SIG-M5 (cell line): ENCODE measurements at regions not wholly inside any gene's neighbourhood (a gene's known extent, or its start where the extent isn't known, plus 50 kb on each side); places are given as distances from the start of the nearest gene placed in this dataset.
"Not testable (repeated sequence)": the region's sequence is repeated elsewhere in the genome, so short reads cannot be mapped to it uniquely, and the experiment has no call there.

Experiments
- DNase-seq: peaks from one replicate; lab custom pipeline; 2025; lab: John Stamatoyannopoulos, UW

DNA sequence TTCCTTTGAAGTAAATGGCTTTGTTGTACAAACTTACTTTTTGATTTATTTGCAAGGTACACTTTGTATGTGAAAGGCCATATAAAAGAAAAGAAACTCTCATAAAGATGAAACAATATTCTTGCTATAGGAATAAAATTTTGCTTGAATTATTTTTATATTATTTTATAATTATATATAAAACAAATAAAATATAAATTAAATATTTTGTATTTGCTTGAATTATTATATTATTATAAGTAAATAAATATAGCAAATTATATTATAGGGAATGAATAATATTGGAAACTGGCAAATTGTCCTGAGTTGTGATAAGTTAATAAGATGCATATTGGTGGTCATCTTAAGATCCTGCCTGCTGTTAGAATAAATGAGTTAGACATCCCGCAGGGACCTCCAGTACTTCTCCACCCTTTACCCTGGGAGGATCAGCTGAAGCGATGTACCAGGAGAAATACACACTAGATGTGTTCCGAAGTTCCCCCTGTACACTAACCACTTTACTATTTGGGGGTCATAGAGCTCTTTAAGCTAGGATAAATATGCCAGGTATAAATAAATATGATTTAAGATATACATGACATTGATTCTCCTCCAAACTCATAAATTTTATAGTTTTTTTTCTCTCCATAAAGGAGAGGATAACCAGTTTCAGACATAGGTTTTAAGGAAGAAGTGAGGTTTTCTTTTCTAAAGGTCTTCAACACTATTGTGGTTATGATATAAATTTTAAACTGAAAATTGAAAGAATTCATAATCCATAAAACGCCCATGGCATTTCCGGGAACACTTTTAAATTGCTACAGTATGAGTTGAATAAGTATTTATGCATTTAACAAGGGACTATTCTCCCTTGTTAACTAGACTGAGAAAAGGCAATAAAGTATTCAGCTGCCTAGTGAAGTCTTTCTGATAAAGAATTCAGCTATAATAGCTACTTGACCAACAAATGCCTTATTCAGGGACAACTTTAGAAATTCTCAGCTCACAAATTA is 486.3 kb upstream of the MARCKS start:
- DNase-seq, result no peak

DNA sequence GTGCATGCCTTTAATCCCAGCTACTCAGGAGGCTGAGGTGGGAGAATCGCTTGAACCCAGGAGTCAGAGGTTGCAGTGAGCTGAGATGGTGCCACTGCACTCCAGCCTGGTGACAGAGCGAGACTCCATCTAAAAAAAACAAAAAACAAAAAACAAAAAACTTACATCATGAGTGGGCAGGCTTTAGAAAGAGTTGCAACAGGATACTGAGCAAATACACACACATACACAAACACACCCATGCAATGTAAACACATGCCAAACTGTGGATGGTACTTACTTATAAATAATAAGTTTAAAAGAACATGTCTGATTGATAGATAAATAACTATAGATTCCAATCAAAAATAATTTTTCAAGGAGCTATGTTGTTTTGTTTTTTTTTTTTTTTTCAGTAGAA is 481.7 kb upstream of the MARCKS start:
- DNase-seq, result not testable (repeated sequence)

GRCh38 chr6:113375950-113376846 is 480.9 kb upstream of the MARCKS start:
- no peak for DNase-seq

- DNase-seq, result no peak
These were observed 480.3 kb upstream of the MARCKS start for GRCh38 chr6:113376847-113377165.

- no peak for DNase-seq
These were observed 479.7 kb upstream of the MARCKS start for GRCh38 chr6:113377362-113377942.

DNA sequence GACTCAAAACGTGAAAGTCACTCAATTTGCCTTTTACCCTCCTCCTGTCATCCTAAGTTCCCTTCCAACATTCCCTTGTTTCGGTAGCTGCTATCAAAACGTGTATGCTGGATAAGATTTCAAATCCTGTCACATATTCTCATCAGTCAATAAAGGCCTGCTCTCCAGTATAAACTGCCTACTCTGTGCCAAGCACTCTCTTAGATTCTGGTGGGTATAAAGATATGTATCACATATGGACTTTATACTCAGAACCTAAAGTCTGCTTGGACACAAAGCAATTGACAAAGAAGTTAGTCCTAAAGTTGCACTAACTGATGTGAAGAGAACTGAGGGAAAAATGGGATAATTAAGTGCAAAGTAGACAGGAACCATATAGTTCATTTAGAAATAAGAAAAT is 476.6 kb upstream of the MARCKS start:
- no peak for DNase-seq

DNA sequence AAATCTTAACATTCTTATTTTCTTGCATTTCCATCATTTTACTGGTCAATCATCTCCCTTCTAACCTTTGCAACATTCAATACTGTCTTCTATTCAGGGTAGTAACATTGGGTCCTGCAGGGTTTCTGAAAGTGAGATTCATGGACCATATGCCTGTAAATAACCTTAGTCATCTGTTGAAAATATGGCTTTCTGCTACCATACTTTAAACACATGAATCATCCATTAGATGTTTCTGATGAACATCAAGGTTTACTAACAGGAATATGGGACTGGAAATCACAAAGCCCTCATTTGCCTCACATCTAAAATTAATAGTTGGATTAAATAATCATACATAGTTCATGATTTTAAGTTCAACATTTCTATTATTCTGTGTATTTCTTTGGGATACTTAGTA is 475.9 kb upstream of the MARCKS start:
- no peak for DNase-seq

DNA sequence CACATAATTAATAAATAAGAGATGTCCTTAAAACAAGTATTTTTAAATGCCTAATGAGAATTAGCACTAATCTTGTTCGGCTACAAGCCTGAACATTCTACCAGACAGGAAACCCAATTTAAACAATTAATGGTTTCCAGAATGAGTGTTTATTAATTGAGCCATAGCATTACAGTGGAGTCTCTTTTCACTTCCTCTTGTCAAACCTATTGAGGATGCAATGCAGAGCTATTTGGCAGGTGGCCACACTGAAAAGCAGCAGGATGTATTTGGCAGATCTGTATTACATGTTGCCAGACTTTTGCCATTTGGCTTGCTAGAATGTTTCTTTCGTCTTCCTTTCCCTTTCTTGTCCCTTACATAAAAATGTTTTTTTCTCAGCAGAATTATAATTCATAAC is 475.2 kb upstream of the MARCKS start:
- no peak for DNase-seq

GRCh38 chr6:113383701-113384100 is 473.4 kb upstream of the MARCKS start:
- DNase-seq, result no peak

GRCh38 chr6:113385020-113385431 is 472.1 kb upstream of the MARCKS start:
- DNase-seq, result no peak

- DNase-seq, result no peak
These were observed 468.1 kb upstream of the MARCKS start for GRCh38 chr6:113388996-113389395.

GRCh38 chr6:113392551-113393055 is 464.5 kb upstream of the MARCKS start:
- DNase-seq, result no peak

GRCh38 chr6:113394216-113394615 is 462.9 kb upstream of the MARCKS start:
- no peak for DNase-seq

- DNase-seq, result no peak
These were observed 462.4 kb upstream of the MARCKS start for GRCh38 chr6:113394729-113395128.

- DNase-seq, result no peak
These were observed 460.4 kb upstream of the MARCKS start for GRCh38 chr6:113396730-113397129.

GRCh38 chr6:113397236-113397635 is 459.9 kb upstream of the MARCKS start:
- DNase-seq, result no peak

DNA sequence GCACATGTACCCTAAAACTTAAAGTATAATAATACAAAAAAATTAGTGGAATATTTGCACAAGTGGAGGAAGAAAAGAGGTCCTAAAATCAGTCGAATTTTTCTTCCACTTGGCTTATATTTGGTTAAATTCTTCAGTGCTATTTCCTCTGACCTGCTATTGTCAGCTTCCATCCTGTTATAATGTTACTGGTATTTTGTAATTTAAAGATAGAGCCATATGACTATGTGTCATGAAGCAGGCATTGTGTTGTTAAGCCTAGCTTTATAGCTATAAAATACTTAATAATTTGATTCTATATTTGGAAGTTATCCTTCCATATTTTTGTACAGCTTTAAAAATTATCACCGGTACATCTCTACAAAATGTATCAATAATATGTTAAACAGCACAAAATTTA is 455.9 kb upstream of the MARCKS start:
- DNase-seq, result no peak

DNA sequence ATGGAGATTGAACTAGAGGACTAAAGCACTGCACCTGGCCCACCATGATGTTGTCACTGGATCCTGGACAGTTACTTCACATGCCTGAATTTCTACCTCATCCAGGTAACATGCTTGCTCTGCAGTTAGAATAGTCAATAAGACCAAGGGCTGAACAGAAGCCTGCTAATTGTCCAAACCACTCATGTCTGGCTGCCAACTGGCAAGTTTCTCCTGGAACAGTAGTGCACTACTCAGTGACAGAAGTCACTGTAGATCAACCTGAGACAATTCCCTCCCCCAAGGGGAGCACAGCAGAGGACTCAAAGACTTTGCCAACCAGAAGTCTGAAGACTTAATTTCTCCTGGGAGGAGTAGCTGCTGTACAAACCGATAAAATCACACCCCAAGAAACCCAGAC is 454.6 kb upstream of the MARCKS start:
- no peak for DNase-seq

DNA sequence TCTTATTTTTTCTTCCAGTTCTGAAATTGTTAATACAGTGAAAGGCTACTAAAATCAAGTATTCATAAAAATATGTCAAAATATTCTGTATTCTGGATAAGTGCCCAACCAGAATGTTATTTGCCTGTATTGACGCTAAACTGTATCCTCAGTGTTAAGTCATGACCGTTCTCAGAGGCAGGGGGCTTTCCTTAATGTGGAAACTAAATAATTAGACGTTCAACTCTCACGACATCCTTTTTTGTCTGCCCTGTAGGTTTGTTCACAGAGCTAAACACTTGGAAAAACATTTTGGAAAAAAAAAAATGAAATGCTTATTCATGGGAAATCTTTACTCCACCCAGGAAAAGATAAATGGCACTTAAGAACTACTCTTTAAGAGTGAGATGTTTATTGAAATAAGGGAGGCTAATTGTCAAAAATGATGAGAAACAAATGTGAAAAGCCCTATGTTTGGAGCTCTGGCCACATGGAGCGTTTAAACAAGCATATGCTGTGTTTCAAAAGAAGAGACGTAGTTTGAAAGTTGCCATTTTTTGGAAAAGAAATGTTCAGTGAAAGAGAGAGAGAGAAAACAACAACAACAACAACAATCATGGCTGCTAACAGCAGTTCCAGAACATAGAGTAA is 453.1 kb upstream of the MARCKS start:
- DNase-seq, result no peak

DNA sequence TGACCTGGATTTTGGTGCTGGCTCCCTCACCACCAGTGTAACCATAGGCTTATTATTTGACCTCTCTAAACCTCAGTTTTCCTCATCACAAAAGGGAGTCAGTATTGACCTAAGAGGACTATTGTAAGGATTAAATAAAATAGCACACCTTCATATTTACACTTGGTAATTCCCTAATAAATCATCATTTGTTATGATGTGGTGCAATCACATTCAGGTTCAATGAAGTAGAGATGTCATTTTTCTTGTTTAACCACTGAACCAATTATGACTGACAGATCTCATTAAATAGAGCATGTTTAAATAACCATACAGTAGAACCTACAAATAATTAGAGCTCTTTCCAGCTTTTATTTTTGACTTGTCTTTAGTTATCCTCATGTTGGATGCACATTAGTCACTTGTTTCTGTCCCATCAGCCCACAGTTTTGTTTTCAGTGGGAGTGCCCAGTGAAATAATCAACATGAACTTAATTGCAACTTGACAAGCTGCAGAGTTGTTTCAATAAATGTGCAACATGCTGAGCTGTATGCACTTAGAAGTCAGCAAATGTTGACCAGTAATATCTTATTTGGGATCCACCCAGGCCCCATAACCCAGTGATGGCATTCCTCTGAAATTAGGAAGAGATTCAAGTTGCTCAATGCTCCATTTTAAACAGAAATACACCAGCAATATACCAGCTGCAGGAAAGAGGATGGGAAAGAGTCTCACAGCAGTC is 451.7 kb upstream of the MARCKS start:
- no peak for DNase-seq

DNA sequence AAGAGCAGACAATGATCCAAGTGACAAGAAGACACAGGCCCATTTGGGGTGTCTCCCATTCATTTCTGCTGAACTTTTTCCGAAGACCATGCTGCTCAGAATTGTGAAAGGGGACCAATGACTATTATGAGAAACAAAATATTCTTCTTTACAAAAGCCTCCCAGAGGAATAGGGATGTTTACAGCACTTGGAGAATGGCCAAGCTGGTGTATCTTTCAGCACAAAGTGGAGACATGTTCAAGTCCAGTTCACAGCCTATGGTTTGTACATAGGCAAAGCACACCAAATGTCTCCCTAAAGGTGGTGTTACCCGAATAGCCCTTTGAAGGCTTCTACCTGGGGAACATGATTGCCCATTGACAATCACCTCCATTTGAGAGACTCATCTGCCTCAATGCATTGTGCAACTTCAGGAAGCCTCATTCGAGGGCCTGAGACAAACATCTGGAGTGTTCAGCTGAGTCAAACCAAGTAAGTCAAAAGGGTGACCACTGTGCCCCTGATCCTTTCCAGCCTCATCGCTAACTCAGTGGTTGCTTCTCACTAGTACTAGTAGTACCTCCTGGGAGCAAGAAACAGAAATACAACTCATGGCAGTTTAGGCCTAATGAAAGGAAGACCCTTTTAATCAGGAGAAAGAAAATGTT is 451.0 kb upstream of the MARCKS start:
- DNase-seq, result no peak
